ENCODE measurements at regions not wholly inside any gene's neighbourhood (a gene's known extent, or its start where the extent isn't known, plus 50 kb on each side); places are given as distances from the start of the nearest gene placed in this dataset.

- no peaks in the 10 kb centered on the region for H3F3A ChIP-seq (ENCODE audit: low read length, unreplicated experiment)
- no peaks in the 10 kb centered on the region for H3K4me1 ChIP-seq (ENCODE audit: insufficient read depth, low read length)
- POLR2A ChIA-PET (ENCODE audit: unreplicated experiment), result interaction anchor here (0.6 kb wide), 1 partner anchor 49 kb away, joined by 3 read pairs; no protein-coding TSS in a partner anchor
- no peak overlapping the region for H3K4me3 ChIP-seq (ENCODE audit: low read length)
- no peaks in the 10 kb centered on the region for H3K79me2 ChIP-seq (ENCODE audit: low read length)
- H2AFZ ChIP-seq (ENCODE audit: low read length), result no peak overlapping the region
- no peaks in the 10 kb centered on the region for H3K9me3 ChIP-seq (ENCODE audit: low read length)
- H3K27me3 ChIP-seq (ENCODE audit: low read length), result no peaks in the 10 kb centered on the region
- ATAC-seq (no peak), DNase-seq (no peak)
- TF ChIP-seq EZH2phosphoT487 (IDR thresholded peaks at IDR 0.05; ENCODE audit: borderline replicate concordance, low read length) (no peak), EZH2 (IDR thresholded peaks at IDR 0.05; ENCODE audit: low read length, unreplicated experiment) (no peak), CTCF (conservative IDR thresholded peaks at IDR 0.05; ENCODE audit: low read depth, low read length) (no peak)
- no peaks in the 10 kb centered on the region for H3K9me2 ChIP-seq (replicated peaks; ENCODE audit: low read length)
- intact Hi-C loops (cut with micrococcal nuclease), result no loop called here
- H3K27ac ChIP-seq (ENCODE audit: low read length), result no peak overlapping the region
- CTCF ChIA-PET, result no interaction called here
- H3K36me3 ChIP-seq (ENCODE audit: low read depth, low read length), result no peaks in the 10 kb centered on the region
- no peak overlapping the region for H3K4me2 ChIP-seq (ENCODE audit: low read length)
- H4K20me1 ChIP-seq (ENCODE audit: low read length), result no peaks in the 10 kb centered on the region
- no TSS peak for BruUV-seq (replicated peaks)
- no peak overlapping the region for H3K9ac ChIP-seq (ENCODE audit: low read length)
Measured at GRCh38 chr10:4569151-4569550, 256.9 kb upstream of the AKR1E2 start.

DNA sequence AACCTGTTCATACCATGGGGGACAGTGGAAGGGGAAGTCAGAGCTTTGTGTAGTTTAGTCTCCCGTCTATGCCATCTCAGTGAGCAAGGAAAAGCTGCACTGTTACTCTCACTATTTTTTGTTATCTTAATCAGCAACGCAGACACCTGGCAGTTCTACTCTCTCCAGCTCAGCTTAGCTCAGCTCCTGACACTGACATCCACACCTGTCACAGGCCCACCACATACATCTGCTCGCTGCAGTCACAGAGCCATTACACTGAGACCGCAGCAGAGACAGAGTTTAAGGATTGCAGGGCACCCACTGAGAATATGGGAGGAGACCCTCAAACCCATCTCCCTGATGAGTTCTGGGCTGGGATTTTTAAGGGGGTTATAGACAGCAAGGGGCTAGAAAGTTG, 257.3 kb upstream of the AKR1E2 start:
- DNase-seq, result no peak
- Histone ChIP-seq H3K4me3 (ENCODE audit: low read length) (no peak overlapping the region), H4K20me1 (ENCODE audit: low read length) (no peaks in the 10 kb centered on the region), H2AFZ (ENCODE audit: low read length) (no peak overlapping the region), H3K79me2 (ENCODE audit: low read length) (no peaks in the 10 kb centered on the region), H3K4me1 (ENCODE audit: insufficient read depth, low read length) (no peaks in the 10 kb centered on the region), H3K27me3 (ENCODE audit: low read length) (no peaks in the 10 kb centered on the region), H3K9ac (ENCODE audit: low read length) (no peak overlapping the region), H3K4me2 (ENCODE audit: low read length) (no peak overlapping the region), H3K36me3 (ENCODE audit: low read depth, low read length) (no peaks in the 10 kb centered on the region), H3K27ac (ENCODE audit: low read length) (no peak overlapping the region), H3K9me3 (ENCODE audit: low read length) (no peaks in the 10 kb centered on the region), H3F3A (ENCODE audit: low read length, unreplicated experiment) (no peaks in the 10 kb centered on the region), H3K9me2 (replicated peaks; ENCODE audit: low read length) (no peaks in the 10 kb centered on the region)
- CTCF ChIA-PET, result no interaction called here
- no TSS peak for BruUV-seq (replicated peaks)
- no peak for ATAC-seq
- no peak for TF ChIP-seq EZH2phosphoT487 (IDR thresholded peaks at IDR 0.05; ENCODE audit: borderline replicate concordance, low read length)
- no peak for TF ChIP-seq CTCF (conservative IDR thresholded peaks at IDR 0.05; ENCODE audit: low read depth, low read length)
- no peak for TF ChIP-seq EZH2 (IDR thresholded peaks at IDR 0.05; ENCODE audit: low read length, unreplicated experiment)
- intact Hi-C loops (cut with micrococcal nuclease), result no loop called here
- POLR2A ChIA-PET (ENCODE audit: unreplicated experiment), result interaction anchor here (0.6 kb wide), 1 partner anchor 49 kb away, joined by 3 read pairs; no protein-coding TSS in a partner anchor

DNA sequence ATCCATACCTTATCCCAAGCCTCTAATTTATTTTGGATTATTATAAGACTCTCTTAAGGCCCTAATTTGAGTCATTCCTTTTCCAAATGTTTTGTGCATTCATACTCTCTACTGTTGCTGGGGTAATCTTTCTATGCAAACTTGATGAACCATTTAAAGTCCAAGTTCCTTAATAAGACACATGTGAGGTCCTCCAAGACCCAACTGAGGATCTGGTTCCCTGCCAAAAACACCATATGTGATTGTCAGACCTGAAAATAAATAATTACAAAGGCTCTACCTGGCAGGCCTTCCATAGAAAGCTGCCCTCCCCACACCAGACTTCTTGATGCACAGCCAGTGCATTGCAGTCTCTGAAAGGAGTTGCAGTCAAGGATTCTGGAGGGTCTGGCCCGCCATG, 257.9 kb upstream of the AKR1E2 start:
- Histone ChIP-seq H3K4me3 (ENCODE audit: low read length) (no peak overlapping the region), H3K4me1 (ENCODE audit: insufficient read depth, low read length) (no peaks in the 10 kb centered on the region), H3K27ac (ENCODE audit: low read length) (no peak overlapping the region), H3K36me3 (ENCODE audit: low read depth, low read length) (no peaks in the 10 kb centered on the region), H3F3A (ENCODE audit: low read length, unreplicated experiment) (no peaks in the 10 kb centered on the region), H3K27me3 (ENCODE audit: low read length) (no peaks in the 10 kb centered on the region), H3K4me2 (ENCODE audit: low read length) (no peak overlapping the region), H3K9ac (ENCODE audit: low read length) (no peak overlapping the region), H4K20me1 (ENCODE audit: low read length) (no peaks in the 10 kb centered on the region), H3K9me3 (ENCODE audit: low read length) (no peaks in the 10 kb centered on the region), H3K79me2 (ENCODE audit: low read length) (no peaks in the 10 kb centered on the region), H2AFZ (ENCODE audit: low read length) (no peak overlapping the region), H3K9me2 (replicated peaks; ENCODE audit: low read length) (no peaks in the 10 kb centered on the region)
- BruUV-seq (replicated peaks), result no TSS peak
- ATAC-seq (no peak), DNase-seq (no peak)
- POLR2A ChIA-PET (ENCODE audit: unreplicated experiment), result interaction anchor here (0.7 kb wide), 1 partner anchor 158 kb away, joined by 6 read pairs; no protein-coding TSS in a partner anchor
- intact Hi-C loops (cut with micrococcal nuclease), result no loop called here
- TF ChIP-seq EZH2 (IDR thresholded peaks at IDR 0.05; ENCODE audit: low read length, unreplicated experiment), result no peak
- no peak for TF ChIP-seq CTCF (conservative IDR thresholded peaks at IDR 0.05; ENCODE audit: low read depth, low read length)
- TF ChIP-seq EZH2phosphoT487 (IDR thresholded peaks at IDR 0.05; ENCODE audit: borderline replicate concordance, low read length), result no peak
- CTCF ChIA-PET, result no interaction called here

All from PC-3 (cell line).